CD4-positive, alpha-beta T cell (primary cell): ENCODE measurements at regions not wholly inside any gene's neighbourhood (a gene's known extent, or its start where the extent isn't known, plus 50 kb on each side); places are given as distances from the start of the nearest gene placed in this dataset.

Experiments used
- ATAC-seq: fragments of 200-7000 bp; cut with Tn5 transposase; one replicate; pipeline ENCODE4 v1.10.0; 2022; ENCODE audit warnings: mild to moderate bottlenecking; ENCODE audit not compliant: poor library complexity
- CTCF ChIA-PET: fragments of 350-600 bp; sonication (Branson Sonifier 250); formaldehyde crosslinking; loops from one replicate; lab custom pipeline; 2021; ENCODE audit warnings: antibody characterized with exemption, inconsistent platforms; lab: Charles Lee
- POLR2A ChIA-PET: fragments of 350-600 bp; sonication (Branson Sonifier 250); formaldehyde crosslinking; loops from one replicate; lab custom pipeline; 2021; ENCODE audit warnings: antibody characterized with exemption, inconsistent platforms; lab: Charles Lee
- DNase-seq, 14 experiments: peaks; one replicate each; pipeline ENCODE4 v3.0.0-alpha.2; 2013 to 2020; ENCODE audit warnings: mixed read lengths in 2 of 14
- H3K27ac ChIP-seq, 2 donors: one replicate each; pipeline versions ENCODE4 v1.5.1 to v1.7.0; 2013; ENCODE audit warnings: low read length in 2 of 2, low read depth in 1 of 2, mild to moderate bottlenecking in 1 of 2
- H3K27me3 ChIP-seq, 2 experiments: 1 replicate in 1 of 2; 2 replicates in 1 of 2; pipeline versions ENCODE4 v1.6.1 to v1.7.0; 2013; ENCODE audit warnings: low read length in 2 of 2, control low read depth in 1 of 2, mild to moderate bottlenecking in 1 of 2, moderate library complexity in 1 of 2; ENCODE audit not compliant: insufficient read depth in 2 of 2, control insufficient read depth in 1 of 2
- H3K36me3 ChIP-seq: one replicate; pipeline ENCODE4 v1.6.1; 2013; ENCODE audit warnings: low read length, control low read depth; ENCODE audit not compliant: insufficient read depth
- H3K4me1 ChIP-seq: one replicate; pipeline ENCODE4 v1.6.1; 2013; ENCODE audit warnings: low read length, control low read depth; ENCODE audit not compliant: insufficient read depth
- H3K4me3 ChIP-seq: one replicate; pipeline ENCODE4 v1.5.1; 2013; ENCODE audit warnings: mild to moderate bottlenecking, low read length, moderate library complexity
- H3K9me3 ChIP-seq, 2 experiments: 1 replicate in 1 of 2; 2 replicates in 1 of 2; pipeline versions ENCODE4 v1.6.1 to v1.7.0; 2013; ENCODE audit warnings: low read length in 2 of 2, mild to moderate bottlenecking in 2 of 2, control low read depth in 1 of 2, moderate library complexity in 1 of 2; ENCODE audit not compliant: control insufficient read depth in 1 of 2, insufficient read depth in 1 of 2
- H3K27ac Mint-ChIP-seq: one replicate; pipeline ENCODE4 v1.8.0; 2020; ENCODE audit warnings: mixed read lengths
- H3K27me3 Mint-ChIP-seq: one replicate; pipeline ENCODE4 v1.8.0; 2021; ENCODE audit warnings: mixed read lengths
- H3K36me3 Mint-ChIP-seq: one replicate; pipeline ENCODE4 v1.8.0; 2021; ENCODE audit warnings: low read depth, mixed read lengths
- H3K4me1 Mint-ChIP-seq: one replicate; pipeline ENCODE4 v1.8.0; 2021; ENCODE audit warnings: low read depth, mixed read lengths
- H3K4me3 Mint-ChIP-seq: one replicate; pipeline ENCODE4 v1.8.0; 2020; ENCODE audit warnings: mild to moderate bottlenecking, mixed read lengths
- H3K9me3 Mint-ChIP-seq: one replicate; pipeline ENCODE4 v1.8.0; 2020; ENCODE audit warnings: mixed read lengths
- CTCF ChIP-seq: fragments of 200-600 bp; IDR thresholded peaks from one replicate; pipeline ENCODE4 v1.8.0; 2022; ENCODE audit warnings: antibody characterized with exemption, mild to moderate bottlenecking
- intact Hi-C, 2 experiments: fragments of 100-400 bp; cut with DNase I in 1 of 2; cut with micrococcal nuclease in 1 of 2; formaldehyde crosslinking; loops; one replicate each; pipeline versions ENCODE4 v1.15.1 to v1.9.0; 2023 to 2025; cut with DNase I, micrococcal nuclease

DNA sequence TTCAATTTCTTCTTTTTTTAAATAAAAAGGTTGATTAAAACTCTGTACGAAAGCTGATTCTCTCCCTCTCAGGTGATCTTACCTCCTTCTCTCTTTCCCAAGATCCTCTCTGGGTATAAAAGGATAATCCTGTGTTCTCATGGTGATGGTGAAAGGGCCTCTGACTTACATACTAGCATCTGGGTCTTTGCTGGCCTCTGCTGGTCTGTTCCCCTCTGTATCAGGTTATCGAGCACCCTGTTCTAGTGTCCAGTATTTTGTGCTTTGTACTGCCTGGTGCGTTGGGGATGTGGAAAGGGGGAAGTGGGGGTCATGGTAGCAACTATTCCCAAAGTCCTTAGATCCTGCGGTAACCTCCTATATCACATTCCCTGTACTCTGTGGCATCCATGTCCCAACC lies 328.9 kb downstream of the NR2F1-AS1 start:
- H3K27me3 Mint-ChIP-seq = no peaks in the 10 kb centered on the region
- Histone ChIP-seq H3K36me3 (no peaks in the 10 kb centered on the region), H3K27me3 (no peaks in the 10 kb centered on the region), H3K27ac (no peak overlapping the region), H3K4me1 (no peaks in the 10 kb centered on the region), H3K4me3 (no peak overlapping the region), H3K9me3 (peaks cover 0 to 4% of the 10 kb centered on the region in 2 experiments)
- DNase-seq (no peak), ATAC-seq (no peak)
- intact Hi-C loops = no loop called here
- ChIA-PET CTCF (no interaction called here), POLR2A (no interaction called here)
- no peak overlapping the region for H3K27ac Mint-ChIP-seq
- no peak for TF ChIP-seq CTCF
- H3K9me3 Mint-ChIP-seq = no peaks in the 10 kb centered on the region
- H3K4me3 Mint-ChIP-seq = no peak overlapping the region
- no peaks in the 10 kb centered on the region for H3K36me3 Mint-ChIP-seq
- H3K4me1 Mint-ChIP-seq = no peaks in the 10 kb centered on the region

- Histone ChIP-seq H3K36me3 (no peaks in the 10 kb centered on the region), H3K4me1 (no peaks in the 10 kb centered on the region), H3K27me3 (no peaks in the 10 kb centered on the region), H3K9me3 (peaks cover 0 to 4% of the 10 kb centered on the region in 2 experiments), H3K27ac (no peak overlapping the region), H3K4me3 (no peak overlapping the region)
- CTCF ChIA-PET = no interaction called here
- Mint-ChIP-seq H3K9me3 (no peaks in the 10 kb centered on the region), H3K36me3 (no peaks in the 10 kb centered on the region), H3K4me1 (no peaks in the 10 kb centered on the region), H3K27ac (no peak overlapping the region), H3K4me3 (no peak overlapping the region), H3K27me3 (no peaks in the 10 kb centered on the region)
- DNase-seq = no peak
- no peak for TF ChIP-seq CTCF
- POLR2A ChIA-PET = no interaction called here
- no peak for ATAC-seq
- intact Hi-C loops = no loop called here
Measured at GRCh38 chr5:93251347-93251746, 329.7 kb downstream of the NR2F1-AS1 start.

DNA sequence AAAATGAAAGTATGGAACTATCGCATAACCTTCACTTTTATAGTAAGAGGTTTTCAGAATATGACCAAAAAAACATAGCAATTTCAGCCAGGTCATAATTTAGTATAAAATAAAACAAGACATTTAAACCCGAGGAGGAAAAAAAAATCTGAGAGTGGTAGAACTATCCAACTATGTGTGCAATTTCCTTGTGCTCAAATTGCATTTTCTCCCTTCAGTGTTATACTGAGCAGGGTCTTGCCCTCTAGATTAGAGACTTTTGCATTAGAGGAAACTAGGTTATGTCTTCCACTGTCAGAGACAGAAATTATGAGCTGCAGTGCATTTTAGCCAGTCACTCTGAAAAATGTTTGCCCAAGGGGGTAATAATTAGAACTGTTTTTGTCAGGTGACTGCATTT lies 330.6 kb downstream of the NR2F1-AS1 start:
- no peak overlapping the region for H3K4me3 ChIP-seq
- Mint-ChIP-seq H3K27ac (no peak overlapping the region), H3K27me3 (no peaks in the 10 kb centered on the region), H3K4me3 (no peak overlapping the region), H3K36me3 (no peaks in the 10 kb centered on the region), H3K9me3 (no peaks in the 10 kb centered on the region), H3K4me1 (no peaks in the 10 kb centered on the region)
- H3K27ac ChIP-seq = no peak overlapping the region
- no peaks in the 10 kb centered on the region for H3K27me3 ChIP-seq
- DNase-seq = no peak
- no peak for TF ChIP-seq CTCF
- intact Hi-C loops = no loop called here
- no peaks in the 10 kb centered on the region for H3K4me1 ChIP-seq
- peaks cover 0 to 4% of the 10 kb centered on the region in 2 experiments for H3K9me3 ChIP-seq
- POLR2A ChIA-PET = no interaction called here
- H3K36me3 ChIP-seq = no peaks in the 10 kb centered on the region
- ATAC-seq = no peak
- CTCF ChIA-PET = no interaction called here
